BJ (cell line): ENCODE measurements at regions not wholly inside any gene's neighbourhood (a gene's known extent, or its start where the extent isn't known, plus 50 kb on each side); places are given as distances from the start of the nearest gene placed in this dataset.

ENCODE experiments used
- CTCF ChIA-PET: fragments of 350-600 bp; formaldehyde crosslinking; extraction: SDS; loops from one replicate; lab custom pipeline; 2021; ENCODE audit warnings: antibody characterized with exemption, inconsistent platforms; lab: Yijun Ruan, JAX
- POLR2A ChIA-PET: fragments of 300-600 bp; sonication (Branson Sonifier 250); formaldehyde crosslinking; extraction: SDS; loops from one replicate; lab custom pipeline; 2021; ENCODE audit warnings: antibody characterized with exemption; lab: Charles Lee
- DNase-seq: peaks from one replicate; pipeline ENCODE4 v3.0.0-alpha.2; 2011; ENCODE audit warnings: low read depth
- H3K27me3 ChIP-seq: 2 replicates; pipeline ENCODE4 v1.6.0; 2011; ENCODE audit warnings: low read length; ENCODE audit not compliant: control insufficient read depth, insufficient read depth
- H3K36me3 ChIP-seq: 2 replicates; pipeline ENCODE4 v1.5.1; 2011; ENCODE audit warnings: low read length; ENCODE audit not compliant: control insufficient read depth, insufficient read depth
- H3K4me3 ChIP-seq: 2 replicates; pipeline ENCODE4 v1.5.1; 2011; ENCODE audit warnings: low read depth, mild to moderate bottlenecking, control low read depth, low read length
- CTCF ChIP-seq: IDR thresholded peaks from 2 replicates; pipeline ENCODE4 v1.5.1; 2011; ENCODE audit warnings: low read depth, mild to moderate bottlenecking, control low read depth, inconsistent platforms, low read length, moderate library complexity; ENCODE audit not compliant: insufficient read depth

DNA sequence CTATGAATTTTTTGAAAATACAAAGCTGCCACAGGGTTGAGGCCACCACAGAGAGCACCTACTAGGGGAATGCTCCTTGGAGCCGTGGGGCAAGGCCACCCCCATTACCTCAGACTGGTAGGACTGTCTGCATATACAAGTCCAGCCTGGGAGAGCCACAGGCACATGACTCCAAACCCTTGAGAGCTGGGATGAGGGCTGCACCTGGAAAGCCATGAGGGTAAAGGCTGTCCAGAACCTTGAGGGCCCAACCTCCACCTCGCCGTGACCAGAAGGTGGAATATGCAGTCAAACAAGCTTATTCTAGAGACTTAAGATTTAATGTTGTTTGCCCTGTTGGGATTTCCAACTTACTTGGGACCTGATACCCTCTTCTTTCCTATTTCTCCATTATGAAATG lies 69.5 kb upstream of the TSLP start:
- ChIA-PET CTCF (no interaction called here), POLR2A (no interaction called here)
- no peaks in the 10 kb centered on the region for H3K36me3 ChIP-seq
- no peaks in the 10 kb centered on the region for H3K27me3 ChIP-seq
- no peak for TF ChIP-seq CTCF
- no peak overlapping the region for H3K4me3 ChIP-seq
- no peak for DNase-seq

- POLR2A ChIA-PET: no interaction called here
- Histone ChIP-seq H3K27me3 (no peaks in the 10 kb centered on the region), H3K4me3 (no peak overlapping the region), H3K36me3 (no peaks in the 10 kb centered on the region)
- DNase-seq: no peak
- no peak for TF ChIP-seq CTCF
- CTCF ChIA-PET: interaction anchor here (0.7 kb wide), 1 partner anchor 854 kb away, joined by 3 read pairs; no protein-coding TSS in a partner anchor
These were observed 67.9 kb upstream of the TSLP start for GRCh38 chr5:111003623-111004022.

GRCh38 chr5:111004291-111004690 lies 67.2 kb upstream of the TSLP start:
- ChIA-PET POLR2A (no interaction called here), CTCF (interaction anchor here (0.7 kb wide), 1 partner anchor 853 kb away, joined by 3 read pairs; no protein-coding TSS in a partner anchor)
- TF ChIP-seq CTCF: no peak
- no peaks in the 10 kb centered on the region for H3K27me3 ChIP-seq
- no peaks in the 10 kb centered on the region for H3K36me3 ChIP-seq
- no peak for DNase-seq
- no peak overlapping the region for H3K4me3 ChIP-seq

DNA sequence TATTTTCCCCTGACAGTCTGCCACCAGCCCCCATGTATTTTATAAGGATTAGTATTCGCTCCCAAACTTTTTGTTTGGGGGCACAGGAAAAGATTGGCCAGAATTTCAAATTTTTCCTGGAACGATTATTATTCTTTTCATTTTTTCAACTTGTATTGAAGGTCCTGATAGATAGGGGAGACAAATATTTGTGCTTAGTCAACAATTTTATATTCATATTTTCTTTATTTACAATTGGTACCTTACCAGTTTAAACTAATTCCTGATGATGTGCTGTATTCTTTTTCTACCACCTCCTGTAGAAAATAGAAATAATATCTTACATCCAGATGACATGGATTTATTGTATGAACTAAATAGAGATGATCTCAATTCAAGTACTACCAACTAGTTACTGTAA lies 60.7 kb upstream of the TSLP start:
- TF ChIP-seq CTCF: no peak
- H3K36me3 ChIP-seq: no peaks in the 10 kb centered on the region
- CTCF ChIA-PET: no interaction called here
- no peak overlapping the region for H3K4me3 ChIP-seq
- DNase-seq: no peak
- no peaks in the 10 kb centered on the region for H3K27me3 ChIP-seq
- POLR2A ChIA-PET: no interaction called here

GRCh38 chr5:111013011-111013410 lies 58.5 kb upstream of the TSLP start:
- Histone ChIP-seq H3K27me3 (no peaks in the 10 kb centered on the region), H3K4me3 (no peak overlapping the region), H3K36me3 (no peaks in the 10 kb centered on the region)
- no peak for DNase-seq
- ChIA-PET CTCF (no interaction called here), POLR2A (no interaction called here)
- TF ChIP-seq CTCF: no peak
